GM23338 (cell line): ENCODE measurements at regions not wholly inside any gene's neighbourhood (a gene's known extent, or its start where the extent isn't known, plus 50 kb on each side); places are given as distances from the start of the nearest gene placed in this dataset.

Experiments used
- CREB1 ChIP-seq: fragments of 250-450 bp; sonication (Bioruptor Pico); IDR thresholded peaks from 2 replicates; pipeline ENCODE4 v1.5.0; 2020; ENCODE audit warnings: low read depth, mild to moderate bottlenecking, moderate library complexity
- CTCF ChIP-seq, 2 experiments: fragments of 200-600 bp in 1 of 2; sonication (generic) in 1 of 2; conservative IDR thresholded peaks; 2 replicates each; pipeline versions ENCODE4 v1.5.1 to v1.6.1; 2016 to 2017; ENCODE audit warnings: antibody characterized with exemption in 2 of 2, low read depth in 2 of 2, mild to moderate bottlenecking in 2 of 2, moderate library complexity in 1 of 2
- ETS1 ChIP-seq: IDR thresholded peaks from 2 replicates; pipeline ENCODE4 v1.6.1; 2016; ENCODE audit warnings: antibody characterized with exemption
- EZH2 ChIP-seq: fragments of 200-600 bp; sonication (generic); IDR thresholded peaks from one replicate; pipeline ENCODE4 v1.8.0; 2017; ENCODE audit warnings: antibody characterized with exemption, mild to moderate bottlenecking, low read depth; ENCODE audit not compliant: unreplicated experiment
- EZH2phosphoT487 ChIP-seq: fragments of 200-600 bp; sonication (generic); IDR thresholded peaks from one replicate; pipeline ENCODE4 v1.8.1; 2018; ENCODE audit warnings: antibody characterized with exemption; ENCODE audit not compliant: unreplicated experiment
- JUNB ChIP-seq: IDR thresholded peaks from one replicate; pipeline ENCODE4 v1.6.1; 2016; ENCODE audit warnings: antibody characterized with exemption; ENCODE audit not compliant: unreplicated experiment
- NANOG ChIP-seq: IDR thresholded peaks from 2 replicates; pipeline ENCODE4 v1.6.1; 2016; ENCODE audit warnings: antibody characterized with exemption, borderline replicate concordance
- POLR2AphosphoS5 ChIP-seq: IDR thresholded peaks from 2 replicates; pipeline ENCODE4 v1.6.1; 2016; ENCODE audit warnings: antibody characterized with exemption, low read depth
- REST ChIP-seq: IDR thresholded peaks from one replicate; pipeline ENCODE4 v1.6.1; 2018; ENCODE audit warnings: antibody characterized with exemption; ENCODE audit not compliant: unreplicated experiment
- STAT1 ChIP-seq: IDR thresholded peaks from one replicate; pipeline ENCODE4 v1.6.1; 2016; ENCODE audit warnings: antibody characterized with exemption; ENCODE audit not compliant: unreplicated experiment
- ZNF114 ChIP-seq: fragments of 250-450 bp; sonication (Bioruptor Pico); IDR thresholded peaks from 2 replicates; pipeline ENCODE4 v1.5.0; 2020; ENCODE audit warnings: mild to moderate bottlenecking, moderate library complexity
- ZNF331 ChIP-seq: fragments of 250-450 bp; sonication (Bioruptor Pico); IDR thresholded peaks from 2 replicates; pipeline ENCODE4 v1.5.0; 2020; ENCODE audit warnings: low read depth, mild to moderate bottlenecking, moderate library complexity
- ZNF462 ChIP-seq: fragments of 250-450 bp; sonication (Bioruptor Pico); IDR thresholded peaks from 2 replicates; pipeline ENCODE4 v1.5.0; 2020; ENCODE audit warnings: mild to moderate bottlenecking, moderate library complexity

GRCh38 chr5:89377767-89378455 lies 494.9 kb upstream of the MEF2C start:
- TF ChIP-seq CTCF (conservative IDR thresholded peaks at IDR 0.05; ENCODE audit: low read depth in 2 of 2) (no peak), ZNF462 (CRISPR knock-in tag) (no peak), EZH2 (no peak), POLR2AphosphoS5 (no peak), JUNB (no peak), ETS1 (no peak), REST (no peak), CREB1 (no peak), EZH2phosphoT487 (no peak), ZNF114 (CRISPR knock-in tag) (no peak), STAT1 (no peak), NANOG (no peak), ZNF331 (CRISPR knock-in tag) (no peak)
